ENCODE measurements at regions not wholly inside any gene's neighbourhood (a gene's known extent, or its start where the extent isn't known, plus 50 kb on each side); places are given as distances from the start of the nearest gene placed in this dataset.

DNA sequence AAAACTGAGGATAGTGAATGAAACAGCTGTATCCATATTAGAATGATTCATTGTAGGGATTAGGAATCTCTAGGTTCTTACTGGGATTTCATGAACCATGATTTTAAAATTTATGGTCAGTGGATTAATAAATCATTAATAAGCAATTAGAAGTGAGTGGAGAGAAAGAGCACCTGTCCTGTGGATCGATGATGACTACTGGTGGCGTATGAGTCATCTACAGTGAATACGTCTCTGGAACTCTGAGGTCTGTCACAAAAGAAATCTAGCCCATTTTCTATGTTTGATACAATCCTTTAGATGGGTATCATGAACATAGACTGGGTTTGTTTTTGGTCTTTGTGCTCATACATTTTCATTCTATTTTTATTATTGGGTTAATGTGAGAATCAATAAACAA is 77.3 kb upstream of the RTL1 start:
- TF ChIP-seq ZBTB1 (CRISPR knock-in tag; IDR thresholded peaks at IDR 0.05; ENCODE audit: borderline replicate concordance) (no peak), POLR2AphosphoS5 (IDR thresholded peaks at IDR 0.05; ENCODE audit: low read depth, low read length) (no peak), CCDC6 (CRISPR knock-in tag; IDR thresholded peaks at IDR 0.05) (no peak), PHB2 (IDR thresholded peaks at IDR 0.05; ENCODE audit: partially characterized antibody) (no peak), ZNF232 (CRISPR knock-in tag; IDR thresholded peaks at IDR 0.05; ENCODE audit: borderline replicate concordance) (no peak), ZNF75D (CRISPR knock-in tag; IDR thresholded peaks at IDR 0.05; ENCODE audit: borderline replicate concordance) (no peak)
- TF ChIP-seq, protein P1, sequence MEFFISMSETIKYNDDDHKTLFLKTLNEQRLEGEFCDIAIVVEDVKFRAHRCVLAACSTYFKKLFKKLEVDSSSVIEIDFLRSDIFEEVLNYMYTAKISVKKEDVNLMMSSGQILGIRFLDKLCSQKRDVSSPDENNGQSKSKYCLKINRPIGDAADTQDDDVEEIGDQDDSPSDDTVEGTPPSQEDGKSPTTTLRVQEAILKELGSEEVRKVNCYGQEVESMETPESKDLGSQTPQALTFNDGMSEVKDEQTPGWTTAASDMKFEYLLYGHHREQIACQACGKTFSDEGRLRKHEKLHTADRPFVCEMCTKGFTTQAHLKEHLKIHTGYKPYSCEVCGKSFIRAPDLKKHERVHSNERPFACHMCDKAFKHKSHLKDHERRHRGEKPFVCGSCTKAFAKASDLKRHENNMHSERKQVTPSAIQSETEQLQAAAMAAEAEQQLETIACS (CRISPR knock-in tag; IDR thresholded peaks at IDR 0.05), result no peak
- TF ChIP-seq, protein P2, sequence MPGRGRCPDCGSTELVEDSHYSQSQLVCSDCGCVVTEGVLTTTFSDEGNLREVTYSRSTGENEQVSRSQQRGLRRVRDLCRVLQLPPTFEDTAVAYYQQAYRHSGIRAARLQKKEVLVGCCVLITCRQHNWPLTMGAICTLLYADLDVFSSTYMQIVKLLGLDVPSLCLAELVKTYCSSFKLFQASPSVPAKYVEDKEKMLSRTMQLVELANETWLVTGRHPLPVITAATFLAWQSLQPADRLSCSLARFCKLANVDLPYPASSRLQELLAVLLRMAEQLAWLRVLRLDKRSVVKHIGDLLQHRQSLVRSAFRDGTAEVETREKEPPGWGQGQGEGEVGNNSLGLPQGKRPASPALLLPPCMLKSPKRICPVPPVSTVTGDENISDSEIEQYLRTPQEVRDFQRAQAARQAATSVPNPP (CRISPR knock-in tag; IDR thresholded peaks at IDR 0.05), result no peak
